H1 (cell line): ENCODE measurements at regions not wholly inside any gene's neighbourhood (a gene's known extent, or its start where the extent isn't known, plus 50 kb on each side); places are given as distances from the start of the nearest gene placed in this dataset.

Source experiments
- CTCF ChIA-PET: fragments of 300-600 bp; sonication (Branson Sonifier 250); formaldehyde crosslinking; loops from one replicate; lab custom pipeline; 2021; ENCODE audit not compliant: partially characterized antibody; lab: Charles Lee
- POLR2A ChIA-PET: fragments of 300-600 bp; sonication (Branson Sonifier 250); formaldehyde crosslinking; loops from one replicate; lab custom pipeline; 2021; ENCODE audit warnings: inconsistent platforms; ENCODE audit not compliant: partially characterized antibody; lab: Charles Lee
- DNase-seq, 2 experiments: peaks; one replicate each; pipeline versions ENCODE4 v3.0.0 to v3.0.0-alpha.2; 2010 to 2022; ENCODE audit warnings: low spot score in 2 of 2, low read depth in 1 of 2, mixed read lengths in 1 of 2
- FAIRE-seq: peaks from 2 replicates; lab custom pipeline; 2011; peaks lifted over from hg19 to GRCh38; lab: Jason Lieb, UNC
- H2AFZ ChIP-seq: 2 replicates; pipeline ENCODE4 v1.8.1; 2012; ENCODE audit warnings: low read length, inconsistent platforms
- H2AK5ac ChIP-seq: 2 replicates; pipeline ENCODE4 v1.6.1; 2013; ENCODE audit warnings: low read depth, low read length
- H2BK120ac ChIP-seq: replicated peaks from 2 replicates; pipeline ENCODE3; 2013; ENCODE audit warnings: low read depth, low read length, inconsistent platforms
- H2BK12ac ChIP-seq: 2 replicates; pipeline ENCODE4 v1.6.1; 2013; ENCODE audit warnings: low read depth, low read length
- H2BK15ac ChIP-seq: 2 replicates; pipeline ENCODE4 v1.6.1; 2013; ENCODE audit warnings: low read length
- H2BK20ac ChIP-seq: 2 replicates; pipeline ENCODE4 v1.6.1; 2013; ENCODE audit warnings: low read length
- H2BK5ac ChIP-seq: 2 replicates; pipeline ENCODE4 v1.6.1; 2013; ENCODE audit warnings: low read depth, low read length
- H3K14ac ChIP-seq: 2 replicates; pipeline ENCODE4 v1.6.1; 2013; ENCODE audit warnings: inconsistent platforms; ENCODE audit not compliant: insufficient read length
- H3K18ac ChIP-seq: 2 replicates; pipeline ENCODE4 v1.6.1; 2013; ENCODE audit warnings: low read length; ENCODE audit errors: extremely low read depth
- H3K23ac ChIP-seq: 2 replicates; pipeline ENCODE4 v1.6.1; 2013; ENCODE audit warnings: inconsistent platforms; ENCODE audit not compliant: insufficient read length
- H3K23me2 ChIP-seq: 2 replicates; pipeline ENCODE4 v1.6.1; 2013; ENCODE audit warnings: low read depth, low read length
- H3K27ac ChIP-seq: 2 replicates; pipeline ENCODE4 v1.6.1; 2011; ENCODE audit warnings: low read depth, low read length, inconsistent platforms
- H3K27me3 ChIP-seq, 4 experiments: replicated peaks in 1 of 4; 1 replicate in 1 of 4; 2 replicates in 3 of 4; pipeline versions ENCODE4 v1.6.1 to v1.8.1; 2011 to 2013; ENCODE audit warnings: low read length in 3 of 4, mild to moderate bottlenecking in 3 of 4, inconsistent platforms in 2 of 4, mixed read lengths in 2 of 4, moderate library complexity in 1 of 4; ENCODE audit not compliant: control insufficient read depth in 3 of 4, insufficient read depth in 3 of 4; ENCODE audit errors: extremely low read depth in 1 of 4
- H3K36me3 ChIP-seq, 4 experiments: 2 replicates each; pipeline versions ENCODE4 v1.6.1 to v1.8.1; 2011 to 2013; ENCODE audit warnings: mild to moderate bottlenecking in 4 of 4, low read length in 3 of 4, moderate library complexity in 2 of 4, control low read depth in 1 of 4, inconsistent platforms in 1 of 4; ENCODE audit not compliant: insufficient read depth in 4 of 4, control insufficient read depth in 2 of 4
- H3K4ac ChIP-seq: replicated peaks from 2 replicates; pipeline ENCODE3; 2013; ENCODE audit warnings: low read length, low read depth, mixed read lengths, inconsistent platforms; ENCODE audit not compliant: insufficient read length
- H3K4me1 ChIP-seq, 4 experiments: replicated peaks in 1 of 4; 1 replicate in 1 of 4; 2 replicates in 3 of 4; pipeline versions ENCODE4 v1.6.1 to v1.8.1; 2011 to 2013; ENCODE audit warnings: low read length in 3 of 4, inconsistent platforms in 2 of 4, mixed read lengths in 1 of 4; ENCODE audit not compliant: insufficient read depth in 4 of 4, control insufficient read depth in 3 of 4
- H3K4me2 ChIP-seq, 2 experiments: 2 replicates each; pipeline versions ENCODE4 v1.6.1 to v1.8.1; 2011 to 2013; ENCODE audit warnings: low read depth in 2 of 2, low read length in 2 of 2, control low read depth in 1 of 2, inconsistent platforms in 1 of 2, mild to moderate bottlenecking in 1 of 2; ENCODE audit not compliant: insufficient read depth in 1 of 2
- H3K4me3 ChIP-seq, 4 experiments: fragments of 200-600, 300-600 bp in 1 of 4; sonication (generic), shearing (Covaris generic), sonication (Bioruptor Twin) in 1 of 4; 2 replicates each; pipeline versions ENCODE4 v1.5.1 to v1.8.1; 2011 to 2016; ENCODE audit warnings: low read length in 4 of 4, low read depth in 3 of 4, control low read depth in 2 of 4, inconsistent platforms in 2 of 4, mild to moderate bottlenecking in 2 of 4, mixed read lengths in 1 of 4, moderate library complexity in 1 of 4; ENCODE audit not compliant: insufficient read depth in 2 of 4; ENCODE audit errors: extremely low read depth in 1 of 4
- H3K56ac ChIP-seq: replicated peaks from 2 replicates; pipeline ENCODE3; 2013; ENCODE audit warnings: low read depth, mild to moderate bottlenecking, mixed read lengths, low read length, inconsistent platforms; ENCODE audit not compliant: insufficient read length
- H3K79me1 ChIP-seq: 2 replicates; pipeline ENCODE4 v1.6.1; 2013; ENCODE audit warnings: low read depth, low read length, control low read depth
- H3K79me2 ChIP-seq, 2 experiments: 2 replicates each; pipeline versions ENCODE4 v1.6.1 to v1.8.1; 2012 to 2013; ENCODE audit warnings: low read length in 2 of 2, mild to moderate bottlenecking in 2 of 2, inconsistent platforms in 1 of 2; ENCODE audit not compliant: insufficient read depth in 2 of 2, control insufficient read depth in 1 of 2
- H3K9ac ChIP-seq, 4 experiments: replicated peaks in 1 of 4; 1 replicate in 1 of 4; 2 replicates in 3 of 4; pipeline versions ENCODE4 v1.6.1 to v1.8.1; 2011 to 2013; ENCODE audit warnings: low read depth in 3 of 4, low read length in 3 of 4, control low read depth in 2 of 4, mild to moderate bottlenecking in 2 of 4, moderate library complexity in 2 of 4, inconsistent platforms in 1 of 4; ENCODE audit errors: extremely low read depth in 1 of 4
- H3K9me3 ChIP-seq, 2 experiments: 2 replicates each; pipeline versions ENCODE4 v1.6.1 to v1.8.1; 2012 to 2013; ENCODE audit warnings: mild to moderate bottlenecking in 2 of 2, moderate library complexity in 2 of 2, control low read depth in 1 of 2, inconsistent platforms in 1 of 2, low read depth in 1 of 2, low read length in 1 of 2, mixed read lengths in 1 of 2; ENCODE audit not compliant: insufficient read depth in 2 of 2
- H4K20me1 ChIP-seq, 2 experiments: replicated peaks in 1 of 2; 2 replicates each; pipeline versions ENCODE3 to v1.8.1; 2011 to 2013; ENCODE audit warnings: inconsistent platforms in 2 of 2, low read length in 2 of 2, mild to moderate bottlenecking in 1 of 2; ENCODE audit not compliant: insufficient read depth in 2 of 2, control insufficient read depth in 1 of 2
- H4K5ac ChIP-seq: 2 replicates; pipeline ENCODE4 v1.6.1; 2013; ENCODE audit warnings: low read length, low read depth, mixed read lengths, inconsistent platforms; ENCODE audit not compliant: insufficient read length
- H4K8ac ChIP-seq: 2 replicates; pipeline ENCODE4 v1.8.0; 2013; ENCODE audit warnings: mild to moderate bottlenecking, moderate library complexity, low read length, inconsistent platforms; ENCODE audit not compliant: insufficient read depth; ENCODE audit errors: extremely low read depth
- H4K91ac ChIP-seq: replicated peaks from 2 replicates; pipeline ENCODE3; 2013; ENCODE audit warnings: low read length, mixed read lengths, inconsistent platforms; ENCODE audit not compliant: insufficient read length
- EGR1 ChIP-seq: IDR thresholded peaks from 2 replicates; pipeline ENCODE4 v1.6.1; 2011; ENCODE audit warnings: low read depth, low read length, borderline replicate concordance
- FOSL1 ChIP-seq: IDR thresholded peaks from 2 replicates; pipeline ENCODE4 v1.6.1; 2011; ENCODE audit warnings: mild to moderate bottlenecking, low read depth, low read length, moderate library complexity; ENCODE audit not compliant: insufficient read depth
- NANOG ChIP-seq: IDR thresholded peaks from 2 replicates; pipeline ENCODE4 v1.6.1; 2011; ENCODE audit warnings: low read length, low read depth, mild to moderate bottlenecking, inconsistent platforms; ENCODE audit not compliant: insufficient read depth, poor library complexity, severe bottlenecking
- WGBS, 2 experiments: shearing (Covaris generic) in 1 of 2; methylation state at CpG; one replicate each; pipeline versions ENCODE4 v1.1.6 to v1.1.7; 2013 to 2015; ENCODE audit warnings: low lambda C conversion rate in 2 of 2, mixed read lengths in 2 of 2, inconsistent platforms in 1 of 2, low coverage in 1 of 2, missing lambda C conversion rate in 1 of 2; ENCODE audit not compliant: insufficient replicate concordance in 2 of 2, insufficient coverage in 1 of 2, insufficient read length in 1 of 2; ENCODE audit errors: extremely low coverage in 1 of 2, missing lambda C conversion rate in 1 of 2; 5-methylcytosine and 5-hydroxymethylcytosine counted together

DNA sequence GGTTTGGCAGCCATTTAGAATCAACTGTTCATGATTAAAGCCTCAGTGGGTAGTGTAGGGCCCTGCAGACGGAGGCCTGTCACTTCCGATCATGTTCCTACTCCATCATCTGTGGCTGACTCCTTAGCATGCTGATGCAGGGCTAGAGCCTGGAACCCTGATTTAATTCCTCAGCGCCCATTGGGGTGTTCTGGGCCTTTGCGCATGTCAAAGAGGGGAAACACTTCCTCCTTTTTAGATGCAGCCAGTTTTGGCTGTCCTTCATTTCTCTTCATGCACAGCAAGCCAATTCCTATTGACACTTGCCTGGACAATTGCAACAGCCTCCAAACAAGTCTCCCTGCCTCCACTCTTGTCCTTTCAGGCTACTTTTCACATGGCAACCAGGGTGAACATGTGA is 51.9 kb upstream of the MAGEA4 start:
- Histone ChIP-seq H3K23me2 (no peaks in the 10 kb centered on the region), H2AK5ac (no peak overlapping the region), H3K79me2 (no peaks in the 10 kb centered on the region), H4K91ac (no peak overlapping the region), H3K27me3 (no peaks in the 10 kb centered on the region), H3K4me3 (no peak overlapping the region), H2BK12ac (no peak overlapping the region), H2BK5ac (no peak overlapping the region), H3K23ac (no peak overlapping the region), H3K9me3 (no peaks in the 10 kb centered on the region)
- ChIA-PET CTCF (no interaction called here), POLR2A (no interaction called here)
- whole genome bisulfite sequencing, 2 experiments = 100% methylated on average over 2 of the region's 4 CpGs; no CpG with 5 or more reads in 1 of the 2 experiments
- TF ChIP-seq EGR1 = no peak
- no peak for TF ChIP-seq FOSL1
- no peak for TF ChIP-seq NANOG
- TF ChIP-seq, all 59 proteins: peak for 0
- H2BK15ac ChIP-seq = no peak overlapping the region
- no peak overlapping the region for H3K9ac ChIP-seq
- no peaks in the 10 kb centered on the region for H3K79me1 ChIP-seq
- no peak overlapping the region for H3K4me2 ChIP-seq
- H3K27ac ChIP-seq = no peak overlapping the region
- H4K5ac ChIP-seq = no peak overlapping the region
- H3K18ac ChIP-seq = no peak overlapping the region
- H2BK120ac ChIP-seq = no peak overlapping the region
- H3K36me3 ChIP-seq = no peaks in the 10 kb centered on the region
- FAIRE-seq (no peak), DNase-seq (no peak)
- H3K56ac ChIP-seq = no peak overlapping the region
- no peak overlapping the region for H4K8ac ChIP-seq
- H3K4ac ChIP-seq = no peak overlapping the region
- H4K20me1 ChIP-seq = no peaks in the 10 kb centered on the region
- no peak overlapping the region for H2BK20ac ChIP-seq
- H3K4me1 ChIP-seq = no peaks in the 10 kb centered on the region
- H2AFZ ChIP-seq = no peak overlapping the region
- no peak overlapping the region for H3K14ac ChIP-seq
